Mammary epithelial cell (primary cell): ENCODE measurements at regions not wholly inside any gene's neighbourhood (a gene's known extent, or its start where the extent isn't known, plus 50 kb on each side); places are given as distances from the start of the nearest gene placed in this dataset.
"Not testable (repeated sequence)": the region's sequence is repeated elsewhere in the genome, so short reads cannot be mapped to it uniquely, and the experiment has no call there.

Source experiments
- CTCF ChIP-seq, 2 donors: IDR thresholded peaks in 1 of 2; conservative IDR thresholded peaks in 1 of 2; 2 replicates each; pipeline ENCODE4 v1.5.1; 2011 to 2012; ENCODE audit warnings: inconsistent platforms in 2 of 2, low read length in 2 of 2, mild to moderate bottlenecking in 2 of 2, control low read depth in 1 of 2, low read depth in 1 of 2; ENCODE audit not compliant: insufficient read depth in 1 of 2; ENCODE audit errors: extremely low read depth in 1 of 2
- EZH2 ChIP-seq: IDR thresholded peaks from 2 replicates; pipeline ENCODE4 v1.6.1; 2012; ENCODE audit warnings: low read length, inconsistent platforms, borderline replicate concordance

- TF ChIP-seq CTCF (conservative IDR thresholded peaks at IDR 0.05 in 1 of 2, IDR thresholded peaks at IDR 0.05 in 1 of 2; ENCODE audit: extremely low read depth in 1 of 2, insufficient read depth in 1 of 2, low read depth in 1 of 2, low read length in 2 of 2); EZH2: not testable (repeated sequence)
Observed at GRCh38 chr18:73324187-73324831, 456.5 kb upstream of the NETO1 start.
